Naive thymus-derived CD4-positive, alpha-beta T cell (primary cell): ENCODE measurements at regions not wholly inside any gene's neighbourhood (a gene's known extent, or its start where the extent isn't known, plus 50 kb on each side); places are given as distances from the start of the nearest gene placed in this dataset.

Source experiments
- ATAC-seq: fragments of 150-1000 bp; cut with Tn5 transposase; 2 replicates; pipeline ENCODE4 v1.10.0; 2021; ENCODE audit warnings: mild to moderate bottlenecking, moderate library complexity
- CTCF ChIA-PET: fragments of 350-600 bp; sonication (Branson Sonifier 250); formaldehyde crosslinking; loops from one replicate; lab custom pipeline; 2021; ENCODE audit warnings: antibody characterized with exemption; lab: Charles Lee
- POLR2A ChIA-PET: fragments of 350-600 bp; sonication (Branson Sonifier 250); formaldehyde crosslinking; loops from one replicate; lab custom pipeline; 2021; ENCODE audit warnings: antibody characterized with exemption, inconsistent platforms; lab: Charles Lee
- DNase-seq, 9 donors: peaks; one replicate each; pipeline versions ENCODE4 v3.0.0 to v3.0.0-alpha.2; 2020 to 2022; ENCODE audit warnings: mixed read lengths in 1 of 9
- H3K27ac ChIP-seq: one replicate; pipeline ENCODE4 v1.7.0; 2013; ENCODE audit warnings: mild to moderate bottlenecking, low read depth, low read length, moderate library complexity
- H3K27me3 ChIP-seq, 2 donors: one replicate each; pipeline ENCODE4 v1.7.0; 2013; ENCODE audit warnings: low read length in 2 of 2, mild to moderate bottlenecking in 2 of 2, moderate library complexity in 2 of 2; ENCODE audit not compliant: control insufficient read depth in 2 of 2, insufficient read depth in 2 of 2
- H3K36me3 ChIP-seq, 3 experiments: 1 replicate in 2 of 3; 2 replicates in 1 of 3; pipeline ENCODE4 v1.7.0; 2013; ENCODE audit warnings: low read length in 3 of 3, mild to moderate bottlenecking in 3 of 3, moderate library complexity in 1 of 3; ENCODE audit not compliant: insufficient read depth in 3 of 3, control insufficient read depth in 2 of 3
- H3K4me1 ChIP-seq, 2 donors: one replicate each; pipeline ENCODE4 v1.7.0; 2013; ENCODE audit warnings: low read length in 2 of 2, mild to moderate bottlenecking in 2 of 2, moderate library complexity in 1 of 2; ENCODE audit not compliant: control insufficient read depth in 2 of 2, insufficient read depth in 2 of 2
- H3K4me3 ChIP-seq: 2 replicates; pipeline ENCODE4 v1.7.0; 2013; ENCODE audit warnings: mild to moderate bottlenecking, low read length
- H3K9me3 ChIP-seq, 3 experiments: 1 replicate in 2 of 3; 2 replicates in 1 of 3; pipeline ENCODE4 v1.7.0; 2013; ENCODE audit warnings: low read length in 3 of 3; ENCODE audit not compliant: control insufficient read depth in 2 of 3
- H3K27ac Mint-ChIP-seq, 9 donors: one replicate each; pipeline ENCODE4 v1.8.0; 2020 to 2022; ENCODE audit warnings: mixed read lengths in 9 of 9, mild to moderate bottlenecking in 8 of 9, moderate library complexity in 5 of 9, inconsistent platforms in 2 of 9
- H3K27me3 Mint-ChIP-seq, 5 donors: one replicate each; pipeline ENCODE4 v1.8.0; 2021 to 2022; ENCODE audit warnings: mixed read lengths in 5 of 5, mild to moderate bottlenecking in 1 of 5
- H3K36me3 Mint-ChIP-seq, 5 donors: one replicate each; pipeline ENCODE4 v1.8.0; 2020 to 2022; ENCODE audit warnings: mixed read lengths in 5 of 5, mild to moderate bottlenecking in 3 of 5, inconsistent platforms in 1 of 5
- H3K4me1 Mint-ChIP-seq, 7 donors: one replicate each; pipeline ENCODE4 v1.8.0; 2020 to 2022; ENCODE audit warnings: mixed read lengths in 7 of 7, mild to moderate bottlenecking in 3 of 7, inconsistent platforms in 1 of 7
- H3K4me3 Mint-ChIP-seq, 10 donors: one replicate each; pipeline ENCODE4 v1.8.0; 2020 to 2022; ENCODE audit warnings: mild to moderate bottlenecking in 10 of 10, mixed read lengths in 10 of 10, moderate library complexity in 6 of 10, inconsistent platforms in 2 of 10
- H3K9me3 Mint-ChIP-seq, 11 donors: one replicate each; pipeline ENCODE4 v1.8.0; 2020 to 2022; ENCODE audit warnings: mixed read lengths in 11 of 11, mild to moderate bottlenecking in 4 of 11, inconsistent platforms in 1 of 11, moderate library complexity in 1 of 11
- intact Hi-C, 2 donors: fragments of 100-400 bp; cut with micrococcal nuclease; formaldehyde crosslinking; loops; one replicate each; pipeline ENCODE4 v1.15.1; 2023

DNA sequence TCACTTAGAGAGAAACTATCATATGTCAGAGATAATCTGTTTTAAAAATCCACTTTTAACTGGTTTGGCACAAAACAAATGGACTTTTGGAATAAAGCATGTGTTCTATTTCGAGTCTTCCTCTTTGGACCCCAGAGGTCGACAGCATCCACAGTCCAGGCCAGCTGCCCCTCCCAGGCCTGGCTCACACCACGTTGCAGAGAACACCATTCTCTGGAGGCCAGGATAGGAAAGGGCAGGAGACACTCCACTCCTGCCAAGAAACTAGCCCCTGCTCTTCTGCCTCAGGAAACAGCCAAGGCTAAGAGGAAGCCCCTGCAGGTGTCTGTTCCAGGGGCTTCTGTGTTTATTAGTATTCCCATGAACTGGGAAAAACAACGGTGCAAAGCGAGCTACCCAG is 456.6 kb upstream of the ID2 start:
- Histone ChIP-seq H3K4me1 (peaks cover 0 to 5% of the 10 kb centered on the region in 2 donors), H3K9me3 (no peaks in the 10 kb centered on the region), H3K27ac (no peak overlapping the region), H3K36me3 (no peaks in the 10 kb centered on the region), H3K4me3 (no peak overlapping the region), H3K27me3 (no peaks in the 10 kb centered on the region)
- no peak overlapping the region for H3K27ac Mint-ChIP-seq
- no peak overlapping the region for H3K4me3 Mint-ChIP-seq
- ChIA-PET POLR2A (no interaction called here), CTCF (interaction anchor here (0.6 kb wide), 1 partner anchor 12 kb away, joined by 3 read pairs; no protein-coding TSS in a partner anchor)
- H3K9me3 Mint-ChIP-seq, result no peaks in the 10 kb centered on the region
- intact Hi-C loops, result no loop called here
- peaks cover 9 to 10% (median 10%) of the 10 kb centered on the region in 7 donors for H3K4me1 Mint-ChIP-seq
- no peaks in the 10 kb centered on the region for H3K36me3 Mint-ChIP-seq
- ATAC-seq (no peak), DNase-seq (no peak)
- peaks cover 0 to 5% (median 3%) of the 10 kb centered on the region in 5 donors for H3K27me3 Mint-ChIP-seq

DNA sequence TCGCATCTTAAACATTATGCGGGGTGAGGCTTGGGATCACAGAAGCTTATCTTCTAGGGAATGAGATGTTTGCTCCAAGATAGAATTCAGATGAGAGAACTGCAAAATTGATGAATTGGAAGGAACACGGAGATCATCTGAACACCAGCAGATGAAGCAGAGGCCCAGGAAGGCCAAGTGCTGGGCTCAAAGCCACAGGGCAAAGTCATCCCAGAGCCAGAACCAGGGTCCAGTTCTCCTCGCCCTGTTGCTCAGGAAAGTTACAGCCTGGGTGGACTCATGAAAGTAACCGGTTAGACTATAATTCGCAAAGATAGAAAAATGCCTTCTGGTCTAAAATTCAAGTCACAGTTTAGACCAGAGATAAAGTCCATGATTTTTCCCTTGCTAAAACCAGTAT is 456.1 kb upstream of the ID2 start:
- Mint-ChIP-seq H3K27me3 (peaks cover 0 to 5% (median 3%) of the 10 kb centered on the region in 5 donors), H3K4me3 (no peak overlapping the region), H3K27ac (no peak overlapping the region), H3K36me3 (peaks cover 0 to 2% (median 0%) of the 10 kb centered on the region in 5 donors), H3K4me1 (peaks cover 9 to 12% (median 10%) of the 10 kb centered on the region in 7 donors), H3K9me3 (no peaks in the 10 kb centered on the region)
- Histone ChIP-seq H3K27me3 (no peaks in the 10 kb centered on the region), H3K4me1 (peaks cover 0 to 5% of the 10 kb centered on the region in 2 donors), H3K36me3 (no peaks in the 10 kb centered on the region), H3K9me3 (no peaks in the 10 kb centered on the region), H3K4me3 (no peak overlapping the region), H3K27ac (no peak overlapping the region)
- intact Hi-C loops, result no loop called here
- DNase-seq (no peak), ATAC-seq (no peak)
- POLR2A ChIA-PET, result no interaction called here
- CTCF ChIA-PET, result no interaction called here

DNA sequence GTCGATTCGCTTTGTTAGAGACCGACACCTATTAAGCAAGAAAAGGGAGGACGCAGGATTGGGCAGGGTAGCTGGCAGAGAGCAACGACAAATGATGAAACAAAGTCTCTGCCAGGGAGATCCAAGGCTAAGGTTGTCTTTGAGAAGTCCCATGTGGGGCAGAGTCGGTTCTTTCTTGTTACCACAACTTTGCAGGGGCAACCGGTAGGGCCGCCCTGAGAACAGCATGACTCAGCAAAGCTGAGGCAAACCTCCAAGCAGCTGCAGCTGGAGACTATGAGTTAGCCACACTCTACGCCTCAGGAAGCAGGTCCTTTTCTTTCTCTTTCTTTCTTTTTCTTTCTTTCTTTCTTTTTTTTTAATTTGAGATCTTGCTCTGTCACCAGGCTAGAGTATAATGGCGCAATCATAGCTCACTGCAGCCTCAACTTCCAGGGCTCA is 452.3 kb upstream of the ID2 start:
- peak overlapping the region in 2 of 9 donors; percentile 4 to 72 for H3K27ac Mint-ChIP-seq
- intact Hi-C loops, result no loop called here
- Histone ChIP-seq H3K27me3 (no peaks in the 10 kb centered on the region), H3K27ac (no peak overlapping the region), H3K4me3 (no peak overlapping the region), H3K4me1 (peaks cover 0 to 5% of the 10 kb centered on the region in 2 donors), H3K36me3 (no peaks in the 10 kb centered on the region), H3K9me3 (no peaks in the 10 kb centered on the region)
- peaks cover 0 to 12% (median 0%) of the 10 kb centered on the region in 11 donors for H3K9me3 Mint-ChIP-seq
- POLR2A ChIA-PET, result no interaction called here
- H3K4me3 Mint-ChIP-seq, result peak overlapping the region in 4 of 10 donors; percentile 19 to 44 (median 32)
- peaks cover 0 to 9% (median 3%) of the 10 kb centered on the region in 5 donors for H3K27me3 Mint-ChIP-seq
- DNase-seq (peak in 4 of 9 donors; percentile 7 to 20 (median 9)), ATAC-seq (peak; percentile 79)
- H3K4me1 Mint-ChIP-seq, result peaks cover 9 to 17% (median 10%) of the 10 kb centered on the region in 7 donors
- peaks cover 0 to 15% (median 0%) of the 10 kb centered on the region in 5 donors for H3K36me3 Mint-ChIP-seq
- CTCF ChIA-PET, result interaction anchor here (0.5 kb wide), 1 partner anchor 1199 kb away, joined by 3 read pairs; no protein-coding TSS in a partner anchor

DNA sequence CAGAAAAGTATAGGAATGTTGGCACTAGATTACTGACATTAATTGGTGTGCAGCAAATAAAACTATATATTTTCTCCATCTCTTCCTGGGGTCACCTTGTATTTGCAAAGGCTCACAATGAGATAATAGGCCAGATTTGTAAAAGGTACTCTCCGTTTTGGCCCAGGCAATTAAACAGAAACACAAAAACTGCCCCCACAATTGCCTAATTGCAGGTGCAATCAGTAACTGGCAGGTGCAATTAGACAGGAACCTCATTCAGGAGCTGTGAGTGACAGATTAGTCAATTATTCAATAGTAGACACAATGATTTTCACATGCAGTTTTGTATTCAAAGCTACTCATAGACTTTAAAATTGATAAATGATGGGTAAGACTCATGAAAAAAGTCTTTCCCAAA is 451.4 kb upstream of the ID2 start:
- H3K4me3 ChIP-seq, result no peak overlapping the region
- no peaks in the 10 kb centered on the region for H3K36me3 ChIP-seq
- peaks cover 0 to 15% (median 0%) of the 10 kb centered on the region in 5 donors for H3K36me3 Mint-ChIP-seq
- peaks cover 0 to 12% (median 0%) of the 10 kb centered on the region in 11 donors for H3K9me3 Mint-ChIP-seq
- ATAC-seq (no peak), DNase-seq (no peak)
- peak overlapping the region in 1 of 10 donors; percentile 47 for H3K4me3 Mint-ChIP-seq
- intact Hi-C loops, result loop anchor here in 1 of 2 donors (10.0 kb wide), 1 partner anchor 454 kb away; the partner anchor contains the start of gene ID2
- H3K4me1 Mint-ChIP-seq, result peaks cover 9 to 24% (median 16%) of the 10 kb centered on the region in 7 donors
- no peaks in the 10 kb centered on the region for H3K27me3 ChIP-seq
- H3K27ac Mint-ChIP-seq, result no peak overlapping the region
- H3K9me3 ChIP-seq, result no peaks in the 10 kb centered on the region
- peaks cover 3 to 17% (median 8%) of the 10 kb centered on the region in 5 donors for H3K27me3 Mint-ChIP-seq
- peaks cover 0 to 5% of the 10 kb centered on the region in 2 donors for H3K4me1 ChIP-seq
- H3K27ac ChIP-seq, result no peak overlapping the region
- ChIA-PET POLR2A (no interaction called here), CTCF (no interaction called here)

DNA sequence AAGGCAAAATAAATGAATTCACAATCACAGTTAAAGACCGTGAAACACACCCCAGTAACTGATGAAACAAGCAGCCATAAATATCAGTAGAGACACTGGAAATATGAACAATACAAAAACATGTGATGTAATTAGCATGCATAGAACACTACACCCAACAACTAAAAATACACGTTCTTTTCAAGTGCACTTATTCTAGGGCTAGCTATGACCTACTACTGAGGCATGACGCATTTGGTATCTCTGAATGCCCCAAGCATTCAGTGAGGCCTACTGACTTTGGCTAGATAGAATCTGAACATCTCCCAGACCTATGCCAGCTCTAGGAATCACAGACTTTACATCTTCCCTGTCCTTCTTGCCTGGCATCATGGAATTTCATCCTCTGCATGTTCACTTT is 450.0 kb upstream of the ID2 start:
- Histone ChIP-seq H3K36me3 (no peaks in the 10 kb centered on the region), H3K4me1 (peaks cover 0 to 5% of the 10 kb centered on the region in 2 donors), H3K27me3 (no peaks in the 10 kb centered on the region), H3K9me3 (no peaks in the 10 kb centered on the region), H3K27ac (no peak overlapping the region), H3K4me3 (no peak overlapping the region)
- H3K4me1 Mint-ChIP-seq, result peaks cover 9 to 24% (median 16%) of the 10 kb centered on the region in 7 donors
- DNase-seq, result no peak
- intact Hi-C loops, result loop anchor here in 1 of 2 donors (10.0 kb wide), 1 partner anchor 453 kb away; the partner anchor contains the start of gene ID2
- no peak overlapping the region for H3K27ac Mint-ChIP-seq
- H3K9me3 Mint-ChIP-seq, result peaks cover 0 to 12% (median 0%) of the 10 kb centered on the region in 11 donors
- ChIA-PET CTCF (no interaction called here), POLR2A (no interaction called here)
- peaks cover 0 to 15% (median 0%) of the 10 kb centered on the region in 5 donors for H3K36me3 Mint-ChIP-seq
- no peak for ATAC-seq
- H3K4me3 Mint-ChIP-seq, result no peak overlapping the region
- H3K27me3 Mint-ChIP-seq, result peaks cover 4 to 22% (median 8%) of the 10 kb centered on the region in 5 donors

DNA sequence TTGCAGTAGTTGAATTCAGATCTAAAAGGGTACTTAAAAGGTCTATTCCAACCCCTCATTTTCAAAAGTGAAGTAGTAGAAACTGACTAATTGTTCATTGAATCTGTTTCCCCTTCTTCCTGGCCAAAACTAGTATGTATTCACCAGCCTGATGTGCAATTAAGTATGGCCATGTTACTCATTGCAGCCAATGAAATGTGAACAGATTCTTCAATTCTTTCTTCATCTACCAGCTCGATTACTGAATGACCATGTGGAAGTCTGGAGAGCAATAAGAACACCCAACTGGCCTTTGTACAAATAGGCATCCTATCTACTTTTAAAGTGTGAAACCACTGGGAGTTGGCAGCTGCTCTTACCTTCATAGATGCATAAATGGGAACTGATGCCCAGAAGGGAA is 449.0 kb upstream of the ID2 start:
- POLR2A ChIA-PET, result no interaction called here
- Mint-ChIP-seq H3K4me3 (no peak overlapping the region), H3K4me1 (peaks cover 9 to 26% (median 16%) of the 10 kb centered on the region in 7 donors), H3K36me3 (peaks cover 0 to 17% (median 0%) of the 10 kb centered on the region in 5 donors), H3K27me3 (peaks cover 4 to 24% (median 12%) of the 10 kb centered on the region in 5 donors), H3K27ac (no peak overlapping the region), H3K9me3 (peaks cover 0 to 12% (median 0%) of the 10 kb centered on the region in 11 donors)
- Histone ChIP-seq H3K9me3 (no peaks in the 10 kb centered on the region), H3K36me3 (no peaks in the 10 kb centered on the region), H3K4me3 (no peak overlapping the region), H3K4me1 (peaks cover 0 to 5% of the 10 kb centered on the region in 2 donors), H3K27me3 (no peaks in the 10 kb centered on the region), H3K27ac (no peak overlapping the region)
- CTCF ChIA-PET, result no interaction called here
- ATAC-seq (no peak), DNase-seq (no peak)
- intact Hi-C loops, result loop anchor here in 1 of 2 donors (10.0 kb wide), 1 partner anchor 452 kb away; the partner anchor contains the start of gene ID2
